Mucosa of stomach (tissue), 1 donor: ENCODE measurements at regions not wholly inside any gene's neighbourhood (a gene's known extent, or its start where the extent isn't known, plus 50 kb on each side); places are given as distances from the start of the nearest gene placed in this dataset.
"Not testable (repeated sequence)": the region's sequence is repeated elsewhere in the genome, so short reads cannot be mapped to it uniquely, and the experiment has no call there.

Experiments
- H3K27me3 ChIP-seq: one replicate; pipeline ENCODE4 v1.7.0; 2013; ENCODE audit warnings: mild to moderate bottlenecking, low read length; ENCODE audit not compliant: control insufficient read depth, insufficient read depth
- H3K36me3 ChIP-seq: one replicate; pipeline ENCODE4 v1.7.0; 2013; ENCODE audit warnings: low read length; ENCODE audit not compliant: control insufficient read depth, insufficient read depth
- H3K4me1 ChIP-seq: one replicate; pipeline ENCODE4 v1.7.0; 2013; ENCODE audit warnings: mild to moderate bottlenecking, low read length; ENCODE audit not compliant: control insufficient read depth, insufficient read depth
- H3K4me3 ChIP-seq: one replicate; pipeline ENCODE4 v1.7.0; 2013; ENCODE audit warnings: low read length
- H3K9ac ChIP-seq: one replicate; pipeline ENCODE4 v1.7.0; 2013; ENCODE audit warnings: mild to moderate bottlenecking, low read length, moderate library complexity
- H3K9me3 ChIP-seq: one replicate; pipeline ENCODE4 v1.7.0; 2013; ENCODE audit warnings: mild to moderate bottlenecking, low read length, moderate library complexity; ENCODE audit not compliant: control insufficient read depth
- donor health status: Pancreatic carcinoma.

DNA sequence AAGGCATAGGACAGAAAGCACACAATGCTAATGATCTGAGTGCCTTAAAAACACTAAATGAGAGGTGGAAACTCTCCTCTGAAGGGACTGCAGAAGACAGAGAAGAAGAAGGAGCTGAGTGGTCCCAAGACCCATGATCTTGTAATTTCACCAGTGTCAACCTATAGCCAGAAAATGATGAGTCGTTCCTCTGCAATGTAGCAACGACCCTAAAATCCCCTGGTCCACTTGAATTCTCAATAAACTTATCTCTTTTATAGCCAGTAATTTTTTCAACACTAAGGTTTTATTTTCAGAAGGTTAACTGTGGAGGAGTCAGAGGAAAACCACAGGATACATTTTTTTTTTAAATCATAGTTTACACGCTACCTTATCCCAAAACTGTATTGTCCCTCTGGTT is 490.6 kb upstream of the MARCKS start:
- H3K9ac ChIP-seq = no peak overlapping the region
- no peaks in the 10 kb centered on the region for H3K4me1 ChIP-seq
- H3K9me3 ChIP-seq = no peaks in the 10 kb centered on the region

DNA sequence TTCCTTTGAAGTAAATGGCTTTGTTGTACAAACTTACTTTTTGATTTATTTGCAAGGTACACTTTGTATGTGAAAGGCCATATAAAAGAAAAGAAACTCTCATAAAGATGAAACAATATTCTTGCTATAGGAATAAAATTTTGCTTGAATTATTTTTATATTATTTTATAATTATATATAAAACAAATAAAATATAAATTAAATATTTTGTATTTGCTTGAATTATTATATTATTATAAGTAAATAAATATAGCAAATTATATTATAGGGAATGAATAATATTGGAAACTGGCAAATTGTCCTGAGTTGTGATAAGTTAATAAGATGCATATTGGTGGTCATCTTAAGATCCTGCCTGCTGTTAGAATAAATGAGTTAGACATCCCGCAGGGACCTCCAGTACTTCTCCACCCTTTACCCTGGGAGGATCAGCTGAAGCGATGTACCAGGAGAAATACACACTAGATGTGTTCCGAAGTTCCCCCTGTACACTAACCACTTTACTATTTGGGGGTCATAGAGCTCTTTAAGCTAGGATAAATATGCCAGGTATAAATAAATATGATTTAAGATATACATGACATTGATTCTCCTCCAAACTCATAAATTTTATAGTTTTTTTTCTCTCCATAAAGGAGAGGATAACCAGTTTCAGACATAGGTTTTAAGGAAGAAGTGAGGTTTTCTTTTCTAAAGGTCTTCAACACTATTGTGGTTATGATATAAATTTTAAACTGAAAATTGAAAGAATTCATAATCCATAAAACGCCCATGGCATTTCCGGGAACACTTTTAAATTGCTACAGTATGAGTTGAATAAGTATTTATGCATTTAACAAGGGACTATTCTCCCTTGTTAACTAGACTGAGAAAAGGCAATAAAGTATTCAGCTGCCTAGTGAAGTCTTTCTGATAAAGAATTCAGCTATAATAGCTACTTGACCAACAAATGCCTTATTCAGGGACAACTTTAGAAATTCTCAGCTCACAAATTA is 486.3 kb upstream of the MARCKS start:
- H3K4me1 ChIP-seq = no peaks in the 10 kb centered on the region
- H3K4me3 ChIP-seq = no peak overlapping the region
- H3K27me3 ChIP-seq = no peaks in the 10 kb centered on the region
- no peaks in the 10 kb centered on the region for H3K9me3 ChIP-seq
- no peak overlapping the region for H3K9ac ChIP-seq
- H3K36me3 ChIP-seq = no peaks in the 10 kb centered on the region

More for the DNA sequence above, 490.6 kb upstream of the MARCKS start:
- Histone ChIP-seq H3K27me3 (no peaks in the 10 kb centered on the region), H3K36me3 (no peaks in the 10 kb centered on the region), H3K4me3 (no peak overlapping the region)

DNA sequence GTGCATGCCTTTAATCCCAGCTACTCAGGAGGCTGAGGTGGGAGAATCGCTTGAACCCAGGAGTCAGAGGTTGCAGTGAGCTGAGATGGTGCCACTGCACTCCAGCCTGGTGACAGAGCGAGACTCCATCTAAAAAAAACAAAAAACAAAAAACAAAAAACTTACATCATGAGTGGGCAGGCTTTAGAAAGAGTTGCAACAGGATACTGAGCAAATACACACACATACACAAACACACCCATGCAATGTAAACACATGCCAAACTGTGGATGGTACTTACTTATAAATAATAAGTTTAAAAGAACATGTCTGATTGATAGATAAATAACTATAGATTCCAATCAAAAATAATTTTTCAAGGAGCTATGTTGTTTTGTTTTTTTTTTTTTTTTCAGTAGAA is 481.7 kb upstream of the MARCKS start:
- not testable (repeated sequence) for H3K27me3 ChIP-seq, H3K4me1 ChIP-seq, H3K36me3 ChIP-seq, H3K9ac ChIP-seq, H3K9me3 ChIP-seq, H3K4me3 ChIP-seq

DNA sequence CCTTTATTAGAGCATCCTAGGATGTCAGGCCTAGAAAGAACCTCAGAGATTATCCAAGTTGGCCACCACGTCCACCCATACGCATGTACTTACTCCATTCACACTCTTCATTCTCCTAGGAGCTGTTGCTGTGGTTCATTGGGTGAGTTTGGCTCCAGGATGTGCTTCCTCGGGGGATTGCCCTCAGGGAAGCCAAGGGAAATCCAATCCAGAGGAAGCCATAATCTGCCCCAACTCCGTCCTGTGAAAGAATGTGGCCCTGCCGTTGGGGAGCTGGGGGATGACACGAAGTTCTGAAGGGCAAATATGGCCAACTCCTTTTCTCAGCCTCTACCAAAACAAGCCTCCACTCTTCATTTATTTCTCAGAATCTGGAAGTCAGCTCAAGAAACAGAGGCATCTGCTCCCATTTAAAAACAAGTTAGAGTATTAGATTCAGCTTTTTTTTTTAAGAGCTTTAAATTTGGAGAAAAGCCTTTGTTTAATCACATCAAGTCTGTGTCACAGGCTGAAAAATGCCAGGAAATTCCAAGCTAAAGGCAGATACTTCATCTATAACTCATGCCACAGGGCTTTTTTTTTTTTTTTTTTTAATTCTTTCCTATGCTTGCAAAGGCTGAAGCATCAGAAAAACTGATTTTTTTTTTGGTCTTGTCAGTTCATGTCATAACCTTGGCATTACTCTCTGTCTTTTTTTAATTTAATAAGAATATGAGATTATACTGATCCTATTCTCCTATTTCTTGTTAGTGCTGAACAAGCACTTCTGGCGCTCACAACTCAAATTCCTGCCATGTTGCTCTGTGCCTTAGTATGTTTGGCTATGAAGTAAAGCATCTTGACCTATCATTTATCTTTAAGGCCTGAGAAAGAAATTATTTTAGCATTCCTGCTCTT is 480.9 kb upstream of the MARCKS start:
- Histone ChIP-seq H3K36me3 (no peaks in the 10 kb centered on the region), H3K27me3 (no peaks in the 10 kb centered on the region), H3K4me1 (no peaks in the 10 kb centered on the region), H3K9me3 (no peaks in the 10 kb centered on the region), H3K4me3 (no peak overlapping the region), H3K9ac (no peak overlapping the region)

DNA sequence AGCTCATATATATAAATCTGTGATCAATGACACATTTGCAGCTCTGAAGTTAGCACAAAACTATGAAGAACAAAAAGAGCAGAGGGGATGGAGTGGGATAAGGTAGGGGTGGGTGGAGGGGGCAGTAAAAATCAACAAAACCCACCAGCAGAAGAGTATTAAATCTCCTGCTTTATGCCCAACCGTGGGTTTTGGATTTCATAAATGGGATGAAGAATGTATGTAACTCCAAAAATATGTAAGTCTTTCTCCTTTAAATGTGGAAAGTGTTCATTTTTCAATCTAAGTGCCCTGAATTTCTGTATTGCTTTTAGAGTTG is 480.3 kb upstream of the MARCKS start:
- Histone ChIP-seq H3K4me3 (no peak overlapping the region), H3K9ac (no peak overlapping the region), H3K36me3 (no peaks in the 10 kb centered on the region), H3K27me3 (no peaks in the 10 kb centered on the region), H3K4me1 (no peaks in the 10 kb centered on the region), H3K9me3 (no peaks in the 10 kb centered on the region)

DNA sequence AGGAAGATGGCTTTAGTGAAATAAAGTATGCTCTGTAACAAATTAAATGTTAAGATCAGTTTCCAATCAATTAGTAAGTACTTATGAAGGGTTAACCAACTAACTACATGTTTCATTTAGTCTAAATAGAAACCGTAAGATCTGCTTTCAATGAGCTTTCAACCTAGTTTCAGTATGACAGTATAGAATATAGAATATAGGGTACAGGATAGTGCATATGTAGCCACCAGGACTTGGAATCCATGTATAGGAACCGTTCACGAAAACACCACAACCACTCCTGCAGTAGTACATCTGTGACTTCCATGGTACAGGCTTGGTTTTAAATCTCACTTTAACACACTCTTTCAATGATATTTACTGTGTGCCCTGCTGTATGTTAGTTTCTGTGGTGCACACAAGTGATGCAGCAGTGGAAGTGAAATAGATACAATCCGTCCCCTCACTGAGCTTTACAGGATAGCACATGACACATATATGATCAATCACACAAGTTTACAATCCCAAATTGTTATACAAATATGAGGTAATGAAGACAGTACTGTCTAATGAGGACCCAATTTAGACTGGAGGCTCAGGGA is 479.7 kb upstream of the MARCKS start:
- H3K27me3 ChIP-seq = no peaks in the 10 kb centered on the region
- no peak overlapping the region for H3K9ac ChIP-seq
- no peaks in the 10 kb centered on the region for H3K36me3 ChIP-seq
- no peaks in the 10 kb centered on the region for H3K4me1 ChIP-seq
- H3K4me3 ChIP-seq = no peak overlapping the region
- no peaks in the 10 kb centered on the region for H3K9me3 ChIP-seq

DNA sequence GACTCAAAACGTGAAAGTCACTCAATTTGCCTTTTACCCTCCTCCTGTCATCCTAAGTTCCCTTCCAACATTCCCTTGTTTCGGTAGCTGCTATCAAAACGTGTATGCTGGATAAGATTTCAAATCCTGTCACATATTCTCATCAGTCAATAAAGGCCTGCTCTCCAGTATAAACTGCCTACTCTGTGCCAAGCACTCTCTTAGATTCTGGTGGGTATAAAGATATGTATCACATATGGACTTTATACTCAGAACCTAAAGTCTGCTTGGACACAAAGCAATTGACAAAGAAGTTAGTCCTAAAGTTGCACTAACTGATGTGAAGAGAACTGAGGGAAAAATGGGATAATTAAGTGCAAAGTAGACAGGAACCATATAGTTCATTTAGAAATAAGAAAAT is 476.6 kb upstream of the MARCKS start:
- Histone ChIP-seq H3K4me1 (no peaks in the 10 kb centered on the region), H3K36me3 (no peaks in the 10 kb centered on the region), H3K4me3 (no peak overlapping the region), H3K9ac (no peak overlapping the region), H3K27me3 (no peaks in the 10 kb centered on the region), H3K9me3 (no peaks in the 10 kb centered on the region)

DNA sequence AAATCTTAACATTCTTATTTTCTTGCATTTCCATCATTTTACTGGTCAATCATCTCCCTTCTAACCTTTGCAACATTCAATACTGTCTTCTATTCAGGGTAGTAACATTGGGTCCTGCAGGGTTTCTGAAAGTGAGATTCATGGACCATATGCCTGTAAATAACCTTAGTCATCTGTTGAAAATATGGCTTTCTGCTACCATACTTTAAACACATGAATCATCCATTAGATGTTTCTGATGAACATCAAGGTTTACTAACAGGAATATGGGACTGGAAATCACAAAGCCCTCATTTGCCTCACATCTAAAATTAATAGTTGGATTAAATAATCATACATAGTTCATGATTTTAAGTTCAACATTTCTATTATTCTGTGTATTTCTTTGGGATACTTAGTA is 475.9 kb upstream of the MARCKS start:
- H3K9me3 ChIP-seq = no peaks in the 10 kb centered on the region
- H3K4me1 ChIP-seq = no peaks in the 10 kb centered on the region
- H3K9ac ChIP-seq = no peak overlapping the region
- no peaks in the 10 kb centered on the region for H3K36me3 ChIP-seq
- H3K4me3 ChIP-seq = no peak overlapping the region
- H3K27me3 ChIP-seq = no peaks in the 10 kb centered on the region

DNA sequence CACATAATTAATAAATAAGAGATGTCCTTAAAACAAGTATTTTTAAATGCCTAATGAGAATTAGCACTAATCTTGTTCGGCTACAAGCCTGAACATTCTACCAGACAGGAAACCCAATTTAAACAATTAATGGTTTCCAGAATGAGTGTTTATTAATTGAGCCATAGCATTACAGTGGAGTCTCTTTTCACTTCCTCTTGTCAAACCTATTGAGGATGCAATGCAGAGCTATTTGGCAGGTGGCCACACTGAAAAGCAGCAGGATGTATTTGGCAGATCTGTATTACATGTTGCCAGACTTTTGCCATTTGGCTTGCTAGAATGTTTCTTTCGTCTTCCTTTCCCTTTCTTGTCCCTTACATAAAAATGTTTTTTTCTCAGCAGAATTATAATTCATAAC is 475.2 kb upstream of the MARCKS start:
- Histone ChIP-seq H3K4me1 (no peaks in the 10 kb centered on the region), H3K36me3 (no peaks in the 10 kb centered on the region), H3K9ac (no peak overlapping the region), H3K4me3 (no peak overlapping the region), H3K27me3 (no peaks in the 10 kb centered on the region), H3K9me3 (no peaks in the 10 kb centered on the region)

DNA sequence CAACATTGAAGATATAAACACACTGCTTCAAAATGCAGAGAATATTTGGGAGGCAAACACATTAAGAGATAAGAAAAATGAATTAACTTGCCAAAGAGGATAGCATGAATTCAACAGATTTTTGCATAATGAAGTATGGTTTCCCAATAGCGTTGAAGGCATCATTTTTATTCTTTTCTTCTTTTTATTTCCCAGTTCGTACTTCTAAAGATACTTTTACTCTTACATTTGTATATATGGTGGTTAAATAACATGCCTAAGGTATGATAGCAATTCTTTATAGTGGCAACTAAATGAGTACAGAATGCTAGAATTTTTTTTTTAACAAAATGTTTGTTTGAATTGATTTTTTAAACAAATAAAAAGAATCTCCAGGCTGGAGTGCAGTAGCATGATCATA is 473.4 kb upstream of the MARCKS start:
- Histone ChIP-seq H3K9me3 (no peaks in the 10 kb centered on the region), H3K9ac (no peak overlapping the region), H3K4me3 (no peak overlapping the region), H3K4me1 (no peaks in the 10 kb centered on the region), H3K27me3 (no peaks in the 10 kb centered on the region), H3K36me3 (no peaks in the 10 kb centered on the region)

DNA sequence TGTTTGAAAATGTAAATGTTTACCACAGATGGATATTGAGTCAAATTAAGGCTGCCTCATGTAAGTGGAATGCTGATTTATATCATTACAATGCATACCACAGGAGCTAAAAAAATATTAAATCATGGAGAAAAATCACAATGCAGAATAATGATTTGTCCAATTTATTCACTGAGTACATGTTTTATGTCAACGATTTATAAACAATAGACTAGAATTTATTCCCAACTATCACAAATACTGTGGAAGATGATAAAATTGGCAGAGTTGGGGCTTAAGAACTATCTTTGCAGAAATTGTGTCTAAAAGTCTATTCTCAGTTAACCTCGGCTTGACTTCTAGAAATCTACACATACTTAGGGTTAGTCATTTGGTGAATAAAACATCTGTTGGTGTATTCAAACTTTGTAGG is 472.1 kb upstream of the MARCKS start:
- Histone ChIP-seq H3K27me3 (no peaks in the 10 kb centered on the region), H3K4me1 (no peaks in the 10 kb centered on the region), H3K9me3 (no peaks in the 10 kb centered on the region), H3K36me3 (no peaks in the 10 kb centered on the region), H3K4me3 (no peak overlapping the region), H3K9ac (no peak overlapping the region)

DNA sequence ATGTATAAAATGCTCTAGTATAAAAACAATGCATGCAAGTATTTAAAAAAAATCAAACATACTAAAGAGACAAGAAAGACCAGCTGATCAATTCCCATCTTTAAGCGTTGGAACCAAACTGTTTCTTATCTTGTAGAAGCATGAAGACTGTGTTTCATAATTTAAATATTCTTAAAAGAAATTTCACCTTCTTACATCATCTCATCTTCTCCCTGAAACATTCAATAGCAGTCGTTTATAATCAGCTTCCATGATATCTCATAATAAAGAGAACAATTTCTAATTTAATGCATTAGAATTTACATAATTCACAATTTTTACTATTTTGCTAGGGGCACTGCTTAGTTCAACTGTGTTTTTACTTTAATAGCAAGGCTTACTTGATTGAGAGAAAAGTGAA is 468.1 kb upstream of the MARCKS start:
- Histone ChIP-seq H3K4me1 (no peaks in the 10 kb centered on the region), H3K4me3 (no peak overlapping the region), H3K36me3 (no peaks in the 10 kb centered on the region), H3K9ac (no peak overlapping the region), H3K27me3 (no peaks in the 10 kb centered on the region), H3K9me3 (no peaks in the 10 kb centered on the region)
